ENCODE measurements at regions not wholly inside any gene's neighbourhood (a gene's known extent, or its start where the extent isn't known, plus 50 kb on each side); places are given as distances from the start of the nearest gene placed in this dataset.

DNA sequence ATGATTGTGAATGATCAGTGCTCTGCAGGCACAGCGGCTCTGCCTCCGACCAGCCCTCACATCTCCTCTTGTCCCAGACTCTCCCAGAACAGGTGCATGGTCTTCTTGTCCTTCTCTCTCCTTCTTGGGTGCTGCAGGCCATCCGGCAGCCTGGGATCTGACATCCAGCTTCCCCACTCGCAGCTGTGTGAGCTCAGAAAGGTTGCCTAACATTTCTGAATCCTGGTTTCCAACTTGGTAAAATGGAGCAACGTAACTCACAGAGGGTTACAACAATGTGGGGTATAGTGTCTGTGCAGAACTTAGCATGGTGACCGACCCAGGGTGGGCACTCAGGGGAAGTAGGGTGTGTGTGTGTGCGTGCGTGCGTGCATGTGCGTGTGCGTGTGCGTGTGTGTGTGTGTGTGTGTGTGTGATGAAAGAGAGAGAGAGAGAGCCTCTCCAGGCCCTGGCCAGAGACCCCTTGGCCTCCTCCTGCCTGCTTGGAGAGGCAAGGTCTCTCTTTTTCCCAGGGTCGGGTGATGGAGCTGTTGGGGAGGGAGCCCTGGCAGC, 110.1 kb downstream of the SNX5 start:
- DNase-seq (ENCODE audit: low spot score), result no peak

DNA sequence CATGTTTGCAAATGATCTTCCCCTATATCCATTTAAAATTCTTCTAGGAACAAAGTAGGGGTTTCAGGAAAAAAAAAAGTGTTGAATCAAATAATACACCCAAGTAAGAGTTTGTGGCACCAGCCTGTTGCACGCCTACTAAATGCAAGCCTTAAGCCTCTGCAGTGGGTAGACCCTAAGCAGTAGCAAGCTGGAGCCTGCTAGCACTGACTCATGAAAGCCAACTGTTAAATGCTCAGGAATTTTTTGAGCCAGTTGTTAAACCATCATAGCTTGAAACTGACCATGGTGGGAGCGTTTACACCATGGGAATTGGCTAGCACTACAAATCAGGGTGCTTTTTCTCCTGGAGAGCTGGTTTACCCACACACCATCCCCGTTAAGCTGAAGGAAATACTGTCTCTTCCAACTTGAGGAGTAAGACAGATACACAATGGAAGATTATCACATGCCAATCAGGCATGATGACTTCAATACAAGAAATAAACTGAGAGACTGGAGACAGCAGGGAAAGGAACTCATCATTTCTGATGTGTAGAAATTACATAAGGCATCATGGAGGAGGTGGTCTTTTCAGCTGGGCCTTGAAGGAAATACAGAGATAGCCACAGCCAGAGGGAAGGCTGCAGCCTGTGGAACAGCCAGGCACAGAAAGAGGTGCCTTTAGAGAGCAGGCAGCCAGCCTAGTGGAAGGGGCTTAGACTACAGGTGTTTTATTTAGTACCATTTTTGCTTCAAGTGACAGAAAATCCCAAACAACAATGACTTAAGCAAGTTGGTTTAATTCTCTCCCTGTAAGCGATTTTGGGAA, 110.8 kb downstream of the SNX5 start:
- DNase-seq (ENCODE audit: low spot score), result no peak

DNA sequence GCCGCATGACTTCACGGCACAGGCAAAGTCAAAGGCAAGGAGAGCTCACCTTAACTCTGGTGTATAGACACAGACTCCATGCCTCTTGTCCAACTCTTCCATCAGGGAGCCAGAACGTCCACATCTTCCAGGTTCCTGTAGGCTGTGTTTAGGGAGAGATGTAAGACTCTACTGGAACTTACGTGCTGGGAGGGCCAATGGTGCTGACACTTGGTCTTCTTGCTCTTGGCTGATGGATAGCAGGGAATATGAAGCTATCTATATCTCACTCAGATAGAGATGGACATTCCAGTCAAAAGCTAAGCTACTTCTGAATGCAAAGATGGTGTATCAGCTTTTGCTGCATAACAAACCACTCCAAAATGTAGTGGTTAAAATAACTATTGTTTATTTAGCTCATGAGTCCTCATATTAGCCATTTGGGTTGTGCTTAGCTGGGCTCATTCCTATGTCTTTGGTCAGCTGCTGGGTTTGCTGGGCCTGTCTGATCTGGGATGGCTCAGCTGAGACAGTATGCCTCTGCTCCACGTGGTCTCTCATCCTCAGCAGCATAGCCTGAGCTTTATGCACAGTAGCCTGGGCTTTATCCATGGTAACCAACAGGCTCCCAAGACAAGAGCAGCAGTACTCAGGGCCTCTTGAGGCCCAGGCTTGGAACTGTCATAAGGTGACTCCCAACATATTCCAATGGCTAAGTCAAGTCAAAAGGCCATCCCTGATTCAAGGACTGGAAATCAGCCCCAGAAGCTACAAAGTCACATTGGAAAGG, 111.6 kb downstream of the SNX5 start:
- DNase-seq (ENCODE audit: low spot score), result no peak

DNA sequence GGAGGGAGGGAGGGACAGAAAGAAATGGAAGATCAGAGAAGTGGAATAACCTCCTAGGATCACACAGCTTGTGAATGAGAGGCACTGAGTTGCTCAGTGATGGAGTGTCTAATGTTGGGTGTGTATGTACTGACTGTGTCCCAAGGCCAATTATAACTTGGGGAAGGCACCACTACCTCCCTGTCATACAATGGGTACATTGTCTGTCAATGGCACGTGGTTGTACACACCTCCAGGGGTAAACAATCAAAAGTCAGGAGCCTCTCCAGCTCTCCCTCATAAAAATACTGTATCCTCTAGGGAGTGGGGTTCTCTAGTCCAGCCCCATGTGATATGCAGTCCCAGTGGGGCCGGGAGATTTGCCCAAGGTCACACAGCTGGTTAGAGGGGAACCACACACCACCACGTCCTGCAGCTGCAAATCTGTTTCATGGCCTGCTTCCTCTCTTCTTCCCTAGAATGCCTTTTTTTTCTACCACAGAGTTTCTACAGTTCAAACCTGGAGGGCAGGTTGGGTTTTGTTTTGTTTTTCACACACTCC, 112.5 kb downstream of the SNX5 start:
- no peak for DNase-seq (ENCODE audit: low spot score)

DNA sequence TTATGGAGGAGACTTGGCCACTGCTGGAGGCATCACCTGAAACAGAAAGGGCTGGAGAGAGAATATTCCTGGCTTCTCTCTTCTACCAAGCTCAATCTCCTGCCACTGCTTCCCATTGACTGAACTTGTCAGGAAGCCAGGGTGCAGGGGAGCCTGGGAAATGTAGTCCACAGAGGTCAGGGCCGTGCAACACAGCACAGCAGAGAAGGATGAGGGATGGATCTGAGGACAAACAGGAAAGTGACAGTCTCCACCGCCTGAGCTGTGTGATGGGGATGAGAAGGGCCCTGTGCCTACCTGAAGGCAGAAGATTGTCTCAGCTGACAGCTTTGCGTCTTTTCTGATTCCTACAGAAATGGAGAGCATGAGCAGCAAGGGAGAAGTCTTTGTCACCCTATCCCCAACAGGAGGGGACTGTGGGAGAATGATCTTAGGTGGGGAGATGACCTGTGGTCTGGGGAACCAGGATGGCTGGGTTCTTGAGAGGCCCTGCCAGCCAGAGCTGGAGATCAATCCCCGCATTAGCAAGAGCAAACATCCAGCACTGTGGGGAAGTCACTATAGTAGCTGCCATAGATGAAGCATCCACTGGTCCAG, 114.2 kb downstream of the SNX5 start:
- no peak for DNase-seq (ENCODE audit: low spot score)

DNA sequence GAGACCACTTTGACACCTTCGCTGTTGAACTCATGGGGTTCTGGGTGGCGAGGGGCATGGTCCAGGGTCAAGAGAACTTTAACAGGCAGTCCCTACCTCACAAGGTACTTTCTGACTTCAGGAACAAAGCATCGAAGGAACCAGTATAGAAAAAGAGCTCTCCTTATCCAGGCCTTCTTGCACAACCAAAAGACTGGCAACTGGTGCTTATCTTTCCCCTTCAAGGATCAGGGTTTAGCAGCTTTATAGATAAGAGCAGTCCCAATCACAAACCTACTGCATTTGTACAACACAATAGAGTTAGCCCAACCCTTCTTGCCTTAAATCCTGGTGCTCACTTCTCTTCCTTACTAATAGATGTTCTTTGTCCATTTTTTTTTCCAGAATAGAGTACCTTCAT, 116.3 kb downstream of the SNX5 start:
- no peak for DNase-seq (ENCODE audit: low spot score)

DNA sequence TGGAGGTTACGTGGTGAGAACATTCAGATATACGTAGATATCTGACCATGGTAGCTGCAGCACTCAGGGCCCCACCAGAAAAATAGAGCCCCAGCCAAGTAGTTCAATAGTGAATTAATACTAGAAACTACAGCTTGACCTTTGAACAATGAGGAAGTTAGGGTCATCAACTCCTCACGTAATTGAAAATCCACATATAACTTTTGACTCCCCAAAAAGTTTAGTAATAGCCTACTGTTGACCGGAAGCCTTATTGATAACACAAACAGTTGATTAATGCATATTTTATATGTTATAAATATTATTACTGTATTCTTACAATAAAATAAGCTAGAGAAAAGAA, 117.9 kb downstream of the SNX5 start:
- no peak for DNase-seq (ENCODE audit: low spot score)

DNA sequence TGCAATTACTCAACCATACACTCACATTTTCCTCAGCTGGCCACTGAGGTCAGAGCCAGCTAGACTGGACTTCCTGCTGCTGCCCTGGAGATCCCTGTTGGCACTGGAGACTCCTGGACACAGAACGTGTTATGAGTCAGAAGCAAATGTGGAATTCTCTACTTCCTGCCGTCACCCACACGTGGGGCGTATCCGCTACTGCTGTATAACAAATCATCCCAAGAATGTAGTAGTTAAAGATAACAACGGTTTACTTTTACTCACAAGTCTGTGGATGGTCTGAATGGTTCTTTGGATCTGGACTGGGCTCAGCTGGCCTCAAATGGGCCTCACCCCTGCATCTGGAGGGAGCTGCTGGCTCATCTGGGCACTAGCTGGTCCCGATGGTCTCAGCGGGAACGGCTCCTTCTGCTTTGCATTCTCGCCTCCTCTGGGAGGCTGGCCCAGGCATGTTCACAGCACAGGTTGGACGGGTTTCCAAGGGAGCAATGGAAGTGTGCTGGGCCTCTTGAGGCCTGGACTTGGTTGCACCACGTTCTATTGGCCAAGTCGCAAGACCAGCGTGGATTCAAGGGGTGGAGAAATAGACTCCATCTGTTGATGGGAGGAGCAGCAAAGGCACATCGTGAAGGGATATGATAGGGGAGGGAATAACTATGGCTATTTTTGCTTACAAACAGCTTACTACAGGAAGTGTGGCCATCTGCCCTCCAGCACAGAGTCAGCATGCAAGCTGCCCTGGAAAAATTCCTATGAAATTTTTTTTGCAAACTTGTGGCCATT, 118.5 kb downstream of the SNX5 start:
- no peak for DNase-seq (ENCODE audit: low spot score)

DNA sequence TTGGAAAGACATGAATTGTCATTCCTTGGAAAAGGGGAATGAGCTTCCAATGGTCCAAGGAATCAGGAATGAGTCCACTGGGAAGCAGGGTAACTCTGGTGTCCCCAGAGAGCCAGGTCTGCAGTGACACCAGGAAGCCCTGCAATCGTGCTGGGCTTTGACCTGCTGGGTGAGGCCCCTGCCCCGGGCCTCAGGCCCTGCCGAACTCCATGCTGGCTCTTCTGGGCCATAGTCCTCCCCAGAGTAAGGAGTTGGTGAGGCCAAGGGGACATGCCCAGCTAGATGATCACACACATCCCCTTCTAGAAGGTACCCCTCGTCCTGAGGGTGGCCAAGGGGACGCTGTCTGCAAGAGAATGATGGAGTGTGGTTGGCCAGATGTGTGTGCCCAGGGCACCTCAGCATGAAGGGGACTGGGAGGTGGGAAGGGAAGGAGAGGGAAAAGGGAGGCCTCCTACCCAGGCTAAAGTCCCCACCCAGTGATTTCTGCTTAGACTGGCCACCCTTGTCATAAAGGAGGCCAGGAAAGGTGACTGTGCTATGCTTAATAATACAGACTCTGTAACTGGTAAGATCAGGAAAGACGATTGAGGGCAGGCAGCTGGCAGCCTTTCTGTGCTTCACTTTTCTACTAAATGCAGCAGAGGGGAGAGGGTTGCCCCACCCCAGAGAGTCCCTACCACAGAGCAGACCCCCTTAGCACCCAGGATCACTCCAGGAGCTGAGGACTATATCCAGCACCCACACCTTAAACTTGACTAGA, 119.3 kb downstream of the SNX5 start:
- no peak for DNase-seq (ENCODE audit: low spot score)

DNA sequence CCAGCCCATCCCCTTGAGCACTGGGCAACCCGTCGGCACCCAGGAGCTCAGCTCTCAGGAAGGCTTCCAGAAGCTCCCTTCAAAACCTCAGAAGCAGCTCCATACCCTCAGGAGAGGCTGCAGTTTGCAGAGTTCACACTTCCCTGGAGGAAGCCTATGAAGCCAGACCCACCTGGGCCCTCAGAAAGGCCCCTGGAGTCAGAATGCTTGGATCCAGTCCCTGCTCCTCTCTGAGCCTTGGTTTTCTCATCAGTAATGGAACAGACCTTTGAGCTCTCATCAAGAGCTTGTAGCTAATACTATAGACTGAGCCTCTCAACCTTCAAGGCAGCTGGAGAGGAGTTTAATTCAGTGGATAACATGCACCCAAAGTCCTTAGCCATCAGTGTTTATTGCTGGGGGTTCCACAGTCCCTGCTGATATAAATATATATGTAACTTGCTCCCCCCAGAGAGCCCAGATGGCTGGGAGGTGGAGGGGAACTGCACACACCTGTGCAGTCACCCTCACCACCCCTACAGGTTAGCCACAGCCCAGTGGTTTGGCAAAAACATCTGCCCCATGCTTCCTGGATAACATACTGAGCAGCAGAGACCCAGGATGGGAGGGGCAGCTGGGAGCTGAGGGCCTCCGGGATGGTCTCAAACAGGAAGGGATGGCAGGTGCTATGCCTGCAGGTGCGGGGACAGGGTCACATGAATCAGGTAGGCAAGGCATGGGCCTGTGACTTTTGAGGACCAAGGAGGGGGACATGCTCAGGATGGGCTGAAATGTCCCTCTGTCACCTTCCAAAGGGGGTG, 120.1 kb downstream of the SNX5 start:
- DNase-seq (ENCODE audit: low spot score), result no peak

DNA sequence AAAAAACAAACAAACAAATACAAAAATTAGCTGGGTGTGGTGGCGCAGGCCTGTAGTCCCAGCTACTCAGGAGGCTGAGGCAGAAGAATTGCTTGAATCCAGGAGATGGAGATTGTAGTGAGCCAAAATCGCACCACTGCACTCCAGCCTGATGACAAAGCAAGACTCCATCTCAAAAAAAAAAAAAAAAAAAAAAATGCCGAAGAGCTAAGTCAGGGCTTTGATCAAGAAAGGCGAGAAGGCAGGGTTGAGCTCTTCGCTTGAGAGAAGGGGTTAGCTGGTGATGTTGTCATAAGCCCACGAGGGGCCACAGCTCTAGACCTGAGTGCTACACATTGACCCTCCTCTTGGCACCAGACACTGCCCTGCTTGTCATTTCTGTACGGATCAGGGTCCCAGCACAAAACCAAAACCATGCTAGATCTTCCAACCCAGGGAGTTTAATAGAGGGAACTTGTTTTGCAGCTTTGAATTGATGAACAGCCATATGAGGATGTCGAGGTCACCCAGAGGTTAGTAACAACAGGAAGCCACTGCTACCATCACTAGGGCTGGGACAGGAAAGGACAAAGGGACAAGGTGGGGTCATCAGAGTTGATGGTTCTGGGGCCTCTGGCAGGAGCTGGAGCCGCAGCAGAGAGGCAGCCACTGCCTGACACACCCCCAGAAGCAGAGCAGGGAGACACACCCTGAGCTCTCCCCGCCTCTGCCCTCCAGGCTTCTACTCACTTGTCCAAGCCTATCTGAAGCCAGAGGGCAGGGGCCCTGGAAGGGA, 122.7 kb downstream of the SNX5 start:
- no peak for DNase-seq (ENCODE audit: low spot score)

DNA sequence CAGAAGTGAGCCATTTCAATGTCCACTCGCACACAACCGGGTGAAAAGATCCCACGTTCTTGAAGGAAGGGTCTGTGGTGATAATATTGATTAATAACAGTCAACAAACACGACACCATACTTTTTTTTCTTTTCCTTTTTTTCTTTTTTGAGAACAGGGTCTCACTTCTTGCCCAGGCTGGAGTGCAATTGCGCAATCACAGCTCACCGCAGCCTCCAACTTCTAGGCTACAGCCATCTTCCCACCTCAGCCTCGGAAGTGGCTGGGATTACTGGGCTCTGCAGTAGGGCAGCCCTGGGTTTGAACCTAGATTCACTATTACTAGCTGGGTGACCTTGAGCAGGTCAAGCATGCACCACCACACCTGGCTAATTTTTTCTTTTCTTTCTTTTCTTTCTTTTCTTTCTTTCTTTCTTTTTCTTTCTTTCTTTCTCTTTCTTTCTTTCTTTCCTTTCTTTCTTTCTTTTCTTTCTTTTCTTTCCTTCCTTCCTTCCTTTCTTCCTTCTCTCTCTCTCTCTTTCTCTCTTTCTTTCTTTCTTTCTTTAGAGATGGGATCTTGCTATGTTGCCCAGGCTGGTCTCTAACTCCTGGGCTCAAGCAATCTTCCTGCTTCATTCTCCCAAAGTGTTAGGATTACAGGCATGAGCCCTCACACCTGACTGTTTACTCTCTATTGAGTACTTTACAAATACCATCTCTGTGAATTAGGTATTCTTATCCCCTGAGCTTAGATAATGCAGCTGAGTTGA, 123.9 kb downstream of the SNX5 start:
- no peak for DNase-seq (ENCODE audit: low spot score)

DNA sequence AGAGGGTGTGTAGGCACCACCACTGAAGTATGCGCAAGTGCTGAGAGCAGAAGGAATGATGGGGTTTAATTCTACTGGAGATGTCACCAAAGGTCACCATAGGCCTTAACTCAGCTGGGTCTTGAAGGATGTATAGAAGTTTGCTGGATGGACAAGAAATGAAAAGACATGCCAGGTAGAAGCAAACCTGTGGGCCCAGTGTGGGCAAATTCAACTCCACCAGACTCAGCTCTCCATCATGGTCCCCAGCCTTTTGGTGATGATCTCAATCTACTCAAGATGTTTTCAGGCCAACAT, 124.5 kb downstream of the SNX5 start:
- DNase-seq (ENCODE audit: low spot score), result no peak

DNA sequence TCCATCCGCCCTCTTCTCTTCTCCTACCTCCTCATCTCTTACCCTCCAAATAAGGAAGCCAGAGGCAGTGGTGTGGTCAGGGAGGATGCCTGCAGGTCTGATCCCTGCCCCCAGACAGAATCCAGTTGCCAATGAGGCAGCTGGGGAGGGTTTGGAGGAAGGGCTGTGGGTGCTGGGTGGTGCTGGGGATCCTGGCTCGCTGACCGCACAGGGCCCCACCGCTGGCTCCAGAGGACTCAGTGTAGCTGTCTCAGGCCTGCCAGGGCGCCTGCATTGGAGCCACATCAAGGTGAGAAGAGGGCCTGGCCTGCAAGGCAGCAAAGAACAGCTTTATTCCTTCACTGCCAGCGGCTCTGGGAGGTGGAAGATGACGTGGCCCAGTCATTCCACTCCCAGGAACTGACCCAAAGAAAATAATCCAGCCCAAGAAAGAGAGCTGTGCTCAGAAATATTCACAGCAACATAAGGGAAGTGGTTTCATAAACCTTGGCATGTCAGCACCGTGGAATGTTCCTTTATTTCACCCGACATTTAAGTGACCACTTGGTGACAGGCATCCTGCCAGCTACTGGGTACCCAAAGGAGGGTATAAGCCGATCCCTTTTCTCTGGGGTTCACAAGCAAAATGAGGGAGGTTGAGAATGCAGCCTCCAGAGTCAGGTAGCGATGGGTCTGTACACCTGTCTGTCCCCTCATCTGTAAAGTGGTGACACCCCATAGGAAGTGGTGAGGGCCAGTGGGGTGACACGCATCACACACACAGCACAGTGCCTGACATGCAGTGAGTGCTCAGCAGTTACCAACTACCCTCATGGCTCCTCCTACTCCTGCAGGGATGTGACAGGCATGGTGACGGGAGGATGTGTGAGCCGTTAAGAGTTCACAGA, 125.1 kb downstream of the SNX5 start:
- DNase-seq (ENCODE audit: low spot score), result peak; percentile 6

DNA sequence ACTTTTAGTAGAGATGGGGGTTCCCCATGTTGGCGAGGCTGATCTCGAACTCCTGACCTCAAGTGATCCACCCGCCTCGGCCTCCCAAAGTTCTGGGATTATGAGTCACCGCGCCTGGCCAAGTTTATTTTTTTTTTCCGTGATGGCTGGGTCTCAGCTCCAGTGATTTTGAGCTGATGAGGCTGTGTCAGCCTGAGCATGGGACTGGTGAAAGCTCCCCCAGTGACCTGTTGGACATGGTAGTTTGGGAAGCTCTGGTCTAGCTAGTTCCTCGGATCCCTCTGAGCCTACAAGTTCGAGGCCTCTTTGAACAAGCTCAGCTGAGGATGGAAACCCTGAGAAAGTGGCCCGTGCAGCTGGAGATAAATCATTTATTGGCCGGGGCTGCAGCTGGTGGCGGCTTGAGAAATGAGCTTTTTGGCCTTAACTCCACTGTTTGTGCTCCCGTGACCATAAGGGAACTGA, 126.8 kb downstream of the SNX5 start:
- DNase-seq (ENCODE audit: low spot score), result no peak

DNA sequence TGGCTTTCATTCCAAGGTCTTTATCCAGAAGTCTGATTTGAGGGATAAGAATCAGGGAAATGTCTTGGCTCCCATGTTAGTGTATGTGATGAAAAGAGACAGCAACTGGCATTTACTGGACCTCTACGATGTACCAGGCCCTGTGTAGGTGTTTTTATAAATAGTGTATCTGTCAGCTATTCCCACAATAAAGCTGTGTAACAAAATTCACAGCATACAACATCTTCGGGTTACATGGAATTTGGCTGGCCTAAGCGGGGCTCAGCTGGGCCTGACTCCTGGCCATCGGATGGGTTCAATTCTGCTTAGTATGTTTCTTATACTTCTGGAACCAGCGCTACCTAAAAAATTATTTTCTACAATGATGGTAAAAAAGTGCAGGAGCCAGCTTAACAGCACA, 128.2 kb downstream of the SNX5 start:
- no peak for DNase-seq (ENCODE audit: low spot score)

DNA sequence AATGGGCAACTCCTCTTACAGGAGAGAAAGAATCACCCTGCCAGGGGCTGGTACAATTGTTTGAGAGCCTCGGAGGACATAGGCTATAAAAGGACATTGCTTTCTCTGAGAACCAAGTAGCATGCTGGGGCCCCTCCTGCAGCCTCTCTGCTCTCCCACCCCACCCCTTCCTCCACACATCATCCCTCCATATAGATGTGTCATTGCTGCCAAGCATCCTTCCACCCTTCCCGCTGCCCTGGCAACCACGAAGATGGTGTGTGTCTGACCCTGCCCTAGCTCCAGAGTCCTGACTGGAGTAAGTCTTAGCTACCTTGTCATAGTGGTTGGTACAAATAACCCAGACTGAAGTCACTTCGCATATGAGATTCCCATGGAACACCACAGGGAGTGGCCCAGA, 129.7 kb downstream of the SNX5 start:
- DNase-seq (ENCODE audit: low spot score), result no peak

DNA sequence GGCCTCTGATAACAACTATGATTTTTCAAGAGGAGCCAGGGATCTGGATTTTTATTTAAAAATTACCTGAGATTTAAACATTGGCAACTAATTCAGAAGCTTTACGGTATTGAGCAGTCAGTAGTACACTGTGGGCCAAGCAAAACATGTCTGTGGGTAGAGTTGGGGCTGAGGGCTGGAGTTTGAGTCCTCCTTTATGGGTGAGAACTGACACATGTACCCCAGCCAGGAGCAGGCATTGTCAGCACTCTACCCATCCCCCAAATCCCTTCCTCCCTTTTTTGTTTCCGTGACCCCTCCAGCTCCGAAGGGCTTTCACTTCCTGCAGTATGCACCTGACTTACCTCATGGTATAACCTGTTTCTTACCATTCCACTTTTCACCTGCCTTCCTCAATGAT, 131.4 kb downstream of the SNX5 start:
- DNase-seq (ENCODE audit: low spot score), result no peak
